ENCODE measurements at regions not wholly inside any gene's neighbourhood (a gene's known extent, or its start where the extent isn't known, plus 50 kb on each side); places are given as distances from the start of the nearest gene placed in this dataset.

GRCh38 chr3:10629671-10630040, 124.3 kb upstream of the ATP2B2 start:
- Histone ChIP-seq H3K27me3 (ENCODE audit: control insufficient read depth, insufficient read depth, low read length) (no peaks in the 10 kb centered on the region), H3K4me3 (ENCODE audit: low read length in 3 of 3) (no peak overlapping the region), H3K36me3 (ENCODE audit: control insufficient read depth in 2 of 3, insufficient read depth in 3 of 3, low read length in 3 of 3) (no peaks in the 10 kb centered on the region), H3K9ac (ENCODE audit: low read length in 3 of 3) (no peak overlapping the region), H3K4me1 (ENCODE audit: control insufficient read depth in 2 of 3, insufficient read depth in 2 of 3, low read depth in 1 of 3, low read length in 3 of 3) (no peaks in the 10 kb centered on the region), H3K27ac (ENCODE audit: low read depth in 2 of 2, low read length in 2 of 2) (no peak overlapping the region), H3K9me3 (ENCODE audit: control insufficient read depth in 2 of 3, insufficient read depth in 1 of 3, low read length in 3 of 3) (no peaks in the 10 kb centered on the region)
- DNase-seq, result no peak
- no peak for FAIRE-seq
- no peak for TF ChIP-seq CTCF (IDR thresholded peaks at IDR 0.05; ENCODE audit: borderline replicate concordance, extremely low read depth, insufficient read depth)
- intact Hi-C loops (cut with DNase I), result no loop called here

- FAIRE-seq (no peak), DNase-seq (no peak)
- H3K27me3 ChIP-seq (ENCODE audit: control insufficient read depth, insufficient read depth, low read length), result no peaks in the 10 kb centered on the region
- intact Hi-C loops (cut with DNase I), result no loop called here
- H3K4me3 ChIP-seq (ENCODE audit: low read length in 3 of 3), result no peak overlapping the region
- H3K27ac ChIP-seq (ENCODE audit: low read depth in 2 of 2, low read length in 2 of 2), result no peak overlapping the region
- no peaks in the 10 kb centered on the region for H3K36me3 ChIP-seq (ENCODE audit: control insufficient read depth in 2 of 3, insufficient read depth in 3 of 3, low read length in 3 of 3)
- H3K4me1 ChIP-seq (ENCODE audit: control insufficient read depth in 2 of 3, insufficient read depth in 2 of 3, low read depth in 1 of 3, low read length in 3 of 3), result no peaks in the 10 kb centered on the region
- TF ChIP-seq CTCF (IDR thresholded peaks at IDR 0.05; ENCODE audit: borderline replicate concordance, extremely low read depth, insufficient read depth), result no peak
- no peaks in the 10 kb centered on the region for H3K9me3 ChIP-seq (ENCODE audit: control insufficient read depth in 2 of 3, insufficient read depth in 1 of 3, low read length in 3 of 3)
- H3K9ac ChIP-seq (ENCODE audit: low read length in 3 of 3), result no peak overlapping the region
Observed at GRCh38 chr3:10631224-10631623, 125.8 kb upstream of the ATP2B2 start.

- FAIRE-seq (no peak), DNase-seq (no peak)
- Histone ChIP-seq H3K36me3 (ENCODE audit: control insufficient read depth in 2 of 3, insufficient read depth in 3 of 3, low read length in 3 of 3) (no peaks in the 10 kb centered on the region), H3K27me3 (ENCODE audit: control insufficient read depth, insufficient read depth, low read length) (no peaks in the 10 kb centered on the region), H3K4me1 (ENCODE audit: control insufficient read depth in 2 of 3, insufficient read depth in 2 of 3, low read depth in 1 of 3, low read length in 3 of 3) (no peaks in the 10 kb centered on the region), H3K27ac (ENCODE audit: low read depth in 2 of 2, low read length in 2 of 2) (no peak overlapping the region), H3K4me3 (ENCODE audit: low read length in 3 of 3) (no peak overlapping the region), H3K9me3 (ENCODE audit: control insufficient read depth in 2 of 3, insufficient read depth in 1 of 3, low read length in 3 of 3) (no peaks in the 10 kb centered on the region), H3K9ac (ENCODE audit: low read length in 3 of 3) (no peak overlapping the region)
- no peak for TF ChIP-seq CTCF (IDR thresholded peaks at IDR 0.05; ENCODE audit: borderline replicate concordance, extremely low read depth, insufficient read depth)
- intact Hi-C loops (cut with DNase I), result no loop called here
Observed at GRCh38 chr3:10632125-10632524, 126.7 kb upstream of the ATP2B2 start.

- DNase-seq (no peak), FAIRE-seq (no peak)
- Histone ChIP-seq H3K27me3 (ENCODE audit: control insufficient read depth, insufficient read depth, low read length) (no peaks in the 10 kb centered on the region), H3K36me3 (ENCODE audit: control insufficient read depth in 2 of 3, insufficient read depth in 3 of 3, low read length in 3 of 3) (no peaks in the 10 kb centered on the region), H3K9ac (ENCODE audit: low read length in 3 of 3) (no peak overlapping the region), H3K27ac (ENCODE audit: low read depth in 2 of 2, low read length in 2 of 2) (no peak overlapping the region), H3K4me3 (ENCODE audit: low read length in 3 of 3) (no peak overlapping the region), H3K4me1 (ENCODE audit: control insufficient read depth in 2 of 3, insufficient read depth in 2 of 3, low read depth in 1 of 3, low read length in 3 of 3) (no peaks in the 10 kb centered on the region), H3K9me3 (ENCODE audit: control insufficient read depth in 2 of 3, insufficient read depth in 1 of 3, low read length in 3 of 3) (peaks cover 0 to 6% (median 0%) of the 10 kb centered on the region in 3 donors)
- TF ChIP-seq CTCF (IDR thresholded peaks at IDR 0.05; ENCODE audit: borderline replicate concordance, extremely low read depth, insufficient read depth), result no peak
- intact Hi-C loops (cut with DNase I), result no loop called here
Observed at GRCh38 chr3:10632741-10633140, 127.4 kb upstream of the ATP2B2 start.

Data from kidney (tissue), 13 donors.